ENCODE measurements at regions not wholly inside any gene's neighbourhood (a gene's known extent, or its start where the extent isn't known, plus 50 kb on each side); places are given as distances from the start of the nearest gene placed in this dataset.

DNA sequence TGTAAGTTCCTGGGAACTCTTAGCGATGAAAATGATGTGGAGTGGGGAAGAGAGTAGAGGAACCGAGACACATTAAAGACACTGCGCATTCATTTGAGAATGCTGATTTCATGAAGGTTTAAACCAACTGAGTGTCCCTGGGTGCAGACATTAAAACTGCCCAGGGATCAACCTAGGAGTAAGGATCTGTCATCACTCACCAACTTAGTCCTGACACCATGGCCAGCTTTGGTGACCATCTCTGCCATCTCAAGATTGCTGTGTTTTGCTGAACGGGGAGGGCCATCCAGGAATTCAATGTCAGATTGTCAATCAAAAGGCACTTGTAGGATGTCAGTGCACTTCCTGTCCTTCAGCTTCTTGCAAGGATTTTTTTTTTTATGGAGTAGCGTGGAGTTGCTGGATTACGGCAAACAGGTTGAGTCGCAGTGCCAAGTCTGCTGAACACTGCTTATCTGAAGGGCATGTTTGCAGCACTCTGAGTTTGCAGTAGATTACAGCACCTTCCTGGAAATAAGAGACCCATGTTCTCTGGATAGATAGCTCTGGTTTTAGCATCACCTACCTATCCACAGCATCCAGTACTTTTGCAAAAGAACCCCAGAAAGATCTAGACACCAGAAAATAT is 258.1 kb upstream of the IRX3 start:
- in situ Hi-C loops (cut with HindIII; ENCODE audit: low pct_ligation_motif_present, low sequenced_read_pairs) = no loop called here
- no peak overlapping the region for H3K27ac ChIP-seq

GRCh38 chr16:54542805-54543505 is 256.4 kb upstream of the IRX3 start:
- in situ Hi-C loops (cut with HindIII; ENCODE audit: low pct_ligation_motif_present, low sequenced_read_pairs) = no loop called here
- no peak overlapping the region for H3K27ac ChIP-seq
- no peaks in the 10 kb centered on the region for H3K36me3 ChIP-seq (replicated peaks)
- TF ChIP-seq CTCF (IDR thresholded peaks at IDR 0.05; ENCODE audit: low read depth, low read length, missing control alignments) = no peak
- DNase-seq = no peak
- H3K4me3 ChIP-seq (ENCODE audit: low read depth, low read length) = no peak overlapping the region
- H3K27me3 ChIP-seq (replicated peaks) = no peaks in the 10 kb centered on the region

More for the DNA sequence above, 258.1 kb upstream of the IRX3 start:
- DNase-seq = no peak
- no peak overlapping the region for H3K4me3 ChIP-seq (ENCODE audit: low read depth, low read length)
- no peaks in the 10 kb centered on the region for H3K36me3 ChIP-seq (replicated peaks)
- TF ChIP-seq CTCF (IDR thresholded peaks at IDR 0.05; ENCODE audit: low read depth, low read length, missing control alignments) = no peak
- no peaks in the 10 kb centered on the region for H3K27me3 ChIP-seq (replicated peaks)

DNA sequence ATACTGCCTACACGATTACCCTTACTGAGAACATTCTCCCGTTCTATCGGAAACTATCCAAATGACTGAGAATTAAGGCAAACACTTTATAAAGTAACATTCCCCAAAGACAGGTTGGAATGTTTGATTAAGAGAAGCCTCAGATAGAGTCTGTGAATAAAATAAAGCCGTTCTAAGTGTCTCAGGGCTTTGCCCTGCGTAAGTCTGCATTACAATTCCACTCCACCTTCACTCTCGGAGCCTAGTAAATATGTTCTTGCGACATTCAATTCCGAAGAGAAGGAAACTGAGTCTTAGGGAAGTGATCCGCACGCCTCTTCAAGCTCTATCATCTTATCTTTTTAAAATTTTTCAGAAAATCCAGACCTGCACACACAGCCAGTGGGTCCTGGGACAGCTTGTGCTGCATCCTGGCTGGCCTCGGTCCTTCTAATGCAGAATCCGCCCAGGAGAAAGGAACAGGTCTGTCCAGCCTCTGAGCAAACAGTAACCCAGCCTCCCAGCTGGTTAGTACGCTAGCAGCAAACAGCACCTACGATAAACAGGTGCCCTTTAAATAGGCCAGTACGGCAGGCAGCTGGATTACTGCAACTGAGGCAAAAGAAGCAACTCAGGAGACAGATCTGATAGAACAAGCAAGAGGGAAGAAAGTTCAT is 254.1 kb upstream of the IRX3 start:
- DNase-seq = no peak
- no peak for TF ChIP-seq CTCF (IDR thresholded peaks at IDR 0.05; ENCODE audit: low read depth, low read length, missing control alignments)
- Histone ChIP-seq H3K27me3 (replicated peaks) (no peaks in the 10 kb centered on the region), H3K4me3 (ENCODE audit: low read depth, low read length) (no peak overlapping the region), H3K27ac (no peak overlapping the region), H3K36me3 (replicated peaks) (no peaks in the 10 kb centered on the region)
- in situ Hi-C loops (cut with HindIII; ENCODE audit: low pct_ligation_motif_present, low sequenced_read_pairs) = no loop called here

DNA sequence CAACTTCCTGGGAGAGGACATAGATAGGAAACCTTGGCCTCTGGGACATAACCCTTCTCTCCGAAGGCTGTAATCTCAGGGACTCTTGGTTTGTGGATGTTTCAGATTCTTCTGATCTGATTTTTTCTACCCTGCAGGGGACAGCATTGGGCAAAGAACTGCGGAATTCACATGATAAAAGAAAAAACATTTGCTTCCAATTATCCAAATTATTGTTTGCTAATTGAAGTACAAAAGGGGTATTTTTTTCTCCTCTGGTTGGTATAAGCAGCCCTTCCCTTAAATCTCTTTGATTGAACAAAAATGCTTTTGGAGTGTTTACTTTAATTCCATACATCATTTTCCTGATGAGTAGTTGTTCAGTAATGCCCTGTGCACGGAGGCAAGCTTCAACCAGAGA is 251.7 kb upstream of the IRX3 start:
- no peaks in the 10 kb centered on the region for H3K36me3 ChIP-seq (replicated peaks)
- in situ Hi-C loops (cut with HindIII; ENCODE audit: low pct_ligation_motif_present, low sequenced_read_pairs) = no loop called here
- H3K4me3 ChIP-seq (ENCODE audit: low read depth, low read length) = no peak overlapping the region
- DNase-seq = no peak
- peak; percentile 32 for TF ChIP-seq CTCF (IDR thresholded peaks at IDR 0.05; ENCODE audit: low read depth, low read length, missing control alignments)
- H3K27me3 ChIP-seq (replicated peaks) = no peaks in the 10 kb centered on the region
- H3K27ac ChIP-seq = no peak overlapping the region

- no peak for TF ChIP-seq CTCF (IDR thresholded peaks at IDR 0.05; ENCODE audit: low read depth, low read length, missing control alignments)
- Histone ChIP-seq H3K27ac (no peak overlapping the region), H3K36me3 (replicated peaks) (no peaks in the 10 kb centered on the region), H3K4me3 (ENCODE audit: low read depth, low read length) (no peak overlapping the region), H3K27me3 (replicated peaks) (no peaks in the 10 kb centered on the region)
- no peak for DNase-seq
- in situ Hi-C loops (cut with HindIII; ENCODE audit: low pct_ligation_motif_present, low sequenced_read_pairs) = no loop called here
These were observed 247.4 kb upstream of the IRX3 start for GRCh38 chr16:54533856-54534490.
